K562 (cell line): ENCODE measurements at regions not wholly inside any gene's neighbourhood (a gene's known extent, or its start where the extent isn't known, plus 50 kb on each side); places are given as distances from the start of the nearest gene placed in this dataset.

Experiments used
- BACH1 ChIP-seq: fragments of 200-800 bp; sonication (Bioruptor generic); IDR thresholded peaks from 2 replicates; pipeline ENCODE4 v1.6.1; 2016; ENCODE audit warnings: missing genetic modification characterization, missing compliant biosample characterization
- CHCHD3 ChIP-seq: fragments of 250-450 bp; sonication (Bioruptor Pico); IDR thresholded peaks from 2 replicates; pipeline ENCODE4 v2.1.2; 2022; ENCODE audit warnings: mild to moderate bottlenecking
- HMGXB4 ChIP-seq: sonication (generic); formaldehyde crosslinking; IDR thresholded peaks from 2 replicates; pipeline ENCODE4 v1.8.1; 2023; ENCODE audit warnings: mild to moderate bottlenecking, missing genetic modification reagents
- NEUROD1 ChIP-seq: fragments of 150-350 bp; IDR thresholded peaks from 2 replicates; pipeline ENCODE4 v1.6.1; 2014; ENCODE audit warnings: borderline replicate concordance, low read length, low read depth; ENCODE audit not compliant: partially characterized antibody
- RBM17 ChIP-seq: fragments of 200-400 bp; formaldehyde crosslinking; IDR thresholded peaks from 2 replicates; pipeline ENCODE4 v1.6.1; 2017; ENCODE audit warnings: low read depth, mild to moderate bottlenecking, low read length, borderline replicate concordance
- RCOR1 ChIP-seq, 2 experiments: IDR thresholded peaks; 2 replicates each; pipeline ENCODE4 v1.6.1; 2012; ENCODE audit warnings: low read depth in 2 of 2, low read length in 2 of 2, borderline replicate concordance in 1 of 2, improper control_type of control experiment in 1 of 2
- ZNF174 ChIP-seq: fragments of 250-450 bp; sonication (Bioruptor Pico); IDR thresholded peaks from 2 replicates; pipeline ENCODE4 v1.4.0; 2020; ENCODE audit warnings: mild to moderate bottlenecking
- ZNF232 ChIP-seq: sonication (generic); formaldehyde crosslinking; IDR thresholded peaks from 2 replicates; pipeline ENCODE4 v1.8.0; 2022; ENCODE audit warnings: mild to moderate bottlenecking, missing genetic modification reagents
- TF ChIP-seq, protein P1 (sequence below): fragments of 450-650 bp; IDR thresholded peaks from 2 replicates; pipeline ENCODE4 v1.6.1; 2017; ENCODE audit warnings: antibody characterized with exemption, mild to moderate bottlenecking
- TF ChIP-seq, protein P2 (sequence below), 3 experiments: IDR thresholded peaks in 2 of 3; conservative IDR thresholded peaks in 1 of 3; 2 replicates each; pipeline ENCODE4 v1.5.1; 2011 to 2012; ENCODE audit warnings: low read length in 3 of 3, mild to moderate bottlenecking in 3 of 3, control low read depth in 2 of 3, improper control_type of control experiment in 1 of 3, inconsistent platforms in 1 of 3, low read depth in 1 of 3, mixed read lengths in 1 of 3, moderate library complexity in 1 of 3; ENCODE audit not compliant: insufficient read depth in 2 of 3

DNA sequence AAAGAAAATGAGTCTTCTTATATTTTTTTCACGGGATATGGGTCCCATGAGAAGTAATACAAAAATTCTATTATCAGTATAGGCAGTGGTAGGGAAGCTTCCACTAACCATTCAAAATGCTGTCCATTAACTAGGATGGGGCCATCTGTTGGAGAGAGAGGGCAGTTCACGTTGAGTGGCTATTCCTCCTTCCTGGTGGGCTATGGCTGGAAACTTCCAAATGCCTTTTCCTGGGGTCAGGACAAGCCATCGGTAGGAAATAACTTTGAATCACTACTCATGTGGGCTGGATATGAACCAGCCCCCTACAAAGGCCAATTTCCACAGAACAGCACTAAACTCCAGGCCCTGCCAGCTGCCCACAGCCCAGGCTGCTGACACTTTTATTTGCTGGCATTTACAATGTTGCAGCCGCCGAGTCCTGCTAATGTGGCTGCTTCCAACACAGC lies 156.1 kb upstream of the HNRNPA3 start:
- TF ChIP-seq RBM17: no peak
- no peak for TF ChIP-seq BACH1 (tag)
- TF ChIP-seq, protein P1, sequence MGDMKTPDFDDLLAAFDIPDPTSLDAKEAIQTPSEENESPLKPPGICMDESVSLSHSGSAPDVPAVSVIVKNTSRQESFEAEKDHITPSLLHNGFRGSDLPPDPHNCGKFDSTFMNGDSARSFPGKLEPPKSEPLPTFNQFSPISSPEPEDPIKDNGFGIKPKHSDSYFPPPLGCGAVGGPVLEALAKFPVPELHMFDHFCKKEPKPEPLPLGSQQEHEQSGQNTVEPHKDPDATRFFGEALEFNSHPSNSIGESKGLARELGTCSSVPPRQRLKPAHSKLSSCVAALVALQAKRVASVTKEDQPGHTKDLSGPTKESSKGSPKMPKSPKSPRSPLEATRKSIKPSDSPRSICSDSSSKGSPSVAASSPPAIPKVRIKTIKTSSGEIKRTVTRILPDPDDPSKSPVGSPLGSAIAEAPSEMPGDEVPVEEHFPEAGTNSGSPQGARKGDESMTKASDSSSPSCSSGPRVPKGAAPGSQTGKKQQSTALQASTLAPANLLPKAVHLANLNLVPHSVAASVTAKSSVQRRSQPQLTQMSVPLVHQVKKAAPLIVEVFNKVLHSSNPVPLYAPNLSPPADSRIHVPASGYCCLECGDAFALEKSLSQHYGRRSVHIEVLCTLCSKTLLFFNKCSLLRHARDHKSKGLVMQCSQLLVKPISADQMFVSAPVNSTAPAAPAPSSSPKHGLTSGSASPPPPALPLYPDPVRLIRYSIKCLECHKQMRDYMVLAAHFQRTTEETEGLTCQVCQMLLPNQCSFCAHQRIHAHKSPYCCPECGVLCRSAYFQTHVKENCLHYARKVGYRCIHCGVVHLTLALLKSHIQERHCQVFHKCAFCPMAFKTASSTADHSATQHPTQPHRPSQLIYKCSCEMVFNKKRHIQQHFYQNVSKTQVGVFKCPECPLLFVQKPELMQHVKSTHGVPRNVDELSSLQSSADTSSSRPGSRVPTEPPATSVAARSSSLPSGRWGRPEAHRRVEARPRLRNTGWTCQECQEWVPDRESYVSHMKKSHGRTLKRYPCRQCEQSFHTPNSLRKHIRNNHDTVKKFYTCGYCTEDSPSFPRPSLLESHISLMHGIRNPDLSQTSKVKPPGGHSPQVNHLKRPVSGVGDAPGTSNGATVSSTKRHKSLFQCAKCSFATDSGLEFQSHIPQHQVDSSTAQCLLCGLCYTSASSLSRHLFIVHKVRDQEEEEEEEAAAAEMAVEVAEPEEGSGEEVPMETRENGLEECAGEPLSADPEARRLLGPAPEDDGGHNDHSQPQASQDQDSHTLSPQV: no peak
- TF ChIP-seq, protein P2, sequence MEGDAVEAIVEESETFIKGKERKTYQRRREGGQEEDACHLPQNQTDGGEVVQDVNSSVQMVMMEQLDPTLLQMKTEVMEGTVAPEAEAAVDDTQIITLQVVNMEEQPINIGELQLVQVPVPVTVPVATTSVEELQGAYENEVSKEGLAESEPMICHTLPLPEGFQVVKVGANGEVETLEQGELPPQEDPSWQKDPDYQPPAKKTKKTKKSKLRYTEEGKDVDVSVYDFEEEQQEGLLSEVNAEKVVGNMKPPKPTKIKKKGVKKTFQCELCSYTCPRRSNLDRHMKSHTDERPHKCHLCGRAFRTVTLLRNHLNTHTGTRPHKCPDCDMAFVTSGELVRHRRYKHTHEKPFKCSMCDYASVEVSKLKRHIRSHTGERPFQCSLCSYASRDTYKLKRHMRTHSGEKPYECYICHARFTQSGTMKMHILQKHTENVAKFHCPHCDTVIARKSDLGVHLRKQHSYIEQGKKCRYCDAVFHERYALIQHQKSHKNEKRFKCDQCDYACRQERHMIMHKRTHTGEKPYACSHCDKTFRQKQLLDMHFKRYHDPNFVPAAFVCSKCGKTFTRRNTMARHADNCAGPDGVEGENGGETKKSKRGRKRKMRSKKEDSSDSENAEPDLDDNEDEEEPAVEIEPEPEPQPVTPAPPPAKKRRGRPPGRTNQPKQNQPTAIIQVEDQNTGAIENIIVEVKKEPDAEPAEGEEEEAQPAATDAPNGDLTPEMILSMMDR (IDR thresholded peaks at IDR 0.05 in 2 of 3, conservative IDR thresholded peaks at IDR 0.05 in 1 of 3; ENCODE audit: insufficient read depth in 2 of 3, low read depth in 1 of 3, low read length in 3 of 3): peak; percentile 29 to 53 (median 50); a peak in 3 of 6 replicates
- TF ChIP-seq RCOR1 (IDR thresholded peaks at IDR 0.05; ENCODE audit: borderline replicate concordance in 1 of 2, low read depth in 2 of 2, low read length in 2 of 2): no peak
- no peak for TF ChIP-seq ZNF174 (CRISPR knock-in tag)
- TF ChIP-seq HMGXB4 (CRISPR knock-in tag): no peak
- TF ChIP-seq ZNF232: no peak
- TF ChIP-seq NEUROD1: no peak
- TF ChIP-seq CHCHD3: no peak
